T-helper 2 cell (primary cell): ENCODE measurements at regions not wholly inside any gene's neighbourhood (a gene's known extent, or its start where the extent isn't known, plus 50 kb on each side); places are given as distances from the start of the nearest gene placed in this dataset.

Source experiments
- DNase-seq, 5 experiments: peaks; one replicate each; pipeline versions ENCODE4 v3.0.0 to v3.0.0-alpha.2; 2012 to 2022

- no peak for DNase-seq
These were observed 77.2 kb upstream of the TMEM106B start for GRCh38 chr7:12133865-12134264.

GRCh38 chr7:12136523-12136922 lies 74.6 kb upstream of the TMEM106B start:
- no peak for DNase-seq

- peak in 1 of 5 experiments; percentile 69 for DNase-seq
These were observed 73.8 kb upstream of the TMEM106B start for GRCh38 chr7:12137283-12137682.

- DNase-seq, result no peak
These were observed 72.7 kb upstream of the TMEM106B start for GRCh38 chr7:12138421-12138820.

- DNase-seq, result no peak
These were observed 71.7 kb upstream of the TMEM106B start for GRCh38 chr7:12139416-12139815.

- no peak for DNase-seq
These were observed 64.3 kb upstream of the TMEM106B start for GRCh38 chr7:12146813-12147212.

GRCh38 chr7:12152196-12152918 lies 58.7 kb upstream of the TMEM106B start:
- DNase-seq, result no peak

- no peak for DNase-seq
These were observed 57.0 kb upstream of the TMEM106B start for GRCh38 chr7:12154119-12154518.

- no peak for DNase-seq
These were observed 53.6 kb upstream of the TMEM106B start for GRCh38 chr7:12157517-12157916.

GRCh38 chr7:12158334-12159060 lies 52.6 kb upstream of the TMEM106B start:
- DNase-seq, result no peak

- DNase-seq, result no peak
These were observed 49.9 kb upstream of the TMEM106B start for GRCh38 chr7:12161146-12161545.
